ENCODE measurements at regions not wholly inside any gene's neighbourhood (a gene's known extent, or its start where the extent isn't known, plus 50 kb on each side); places are given as distances from the start of the nearest gene placed in this dataset.

GRCh38 chr18:34411952-34412351 lies 187.2 kb upstream of the NOL4 start:
- TF ChIP-seq CTCF (IDR thresholded peaks at IDR 0.05) (no peak), POLR2A (IDR thresholded peaks at IDR 0.05) (no peak)

Data from uterus (tissue), 2 donors.